HepG2 (cell line): ENCODE measurements at regions not wholly inside any gene's neighbourhood (a gene's known extent, or its start where the extent isn't known, plus 50 kb on each side); places are given as distances from the start of the nearest gene placed in this dataset.
A peak's percentile ranks its signal among the peaks of the same experiment; 100 is the strongest.

ENCODE experiments used
- ATAC-seq: fragments of 200-7000 bp; cut with Tn5 transposase; 3 replicates; pipeline ENCODE4 v1.9.1; 2020; ENCODE audit warnings: mild to moderate bottlenecking, moderate library complexity
- BruUV-seq: library from RNA; stranded (reverse); fragments of 400-500 nt; replicated peaks from 2 replicates; lab custom pipeline; 2021; lab: Mats Ljungman, UMichigan
- CTCF ChIA-PET: fragments of 300-600 bp; formaldehyde crosslinking; extraction: SDS; loops from one replicate; lab custom pipeline; 2021; ENCODE audit warnings: low total read pairs, inconsistent platforms, low intra/inter-chr PET ratio; lab: Yijun Ruan, JAX
- POLR2A ChIA-PET: fragments of 350-600 bp; sonication (Branson Sonifier 250); formaldehyde crosslinking; loops from one replicate; lab custom pipeline; 2020; ENCODE audit warnings: antibody characterized with exemption, inconsistent platforms; lab: Yijun Ruan, JAX
- DNase-seq: peaks from one replicate; pipeline ENCODE4 v3.0.0-alpha.2; 2015; ENCODE audit warnings: low spot score
- FAIRE-seq: peaks from 3 replicates; lab custom pipeline; 2011; peaks lifted over from hg19 to GRCh38; lab: Jason Lieb, UNC
- H2AFZ ChIP-seq: one replicate; pipeline ENCODE4 v1.6.1; 2011; ENCODE audit warnings: low read length, inconsistent platforms
- H3K27ac ChIP-seq: fragments of 300-600 bp; 3 replicates; pipeline ENCODE4 v1.8.0; 2011; ENCODE audit warnings: mixed run types, mild to moderate bottlenecking, mixed read lengths, low read length, inconsistent platforms; ENCODE audit not compliant: insufficient read depth; ENCODE audit errors: extremely low read length
- H3K27me3 ChIP-seq, 2 experiments: fragments of 200-600 bp in 1 of 2; 2 replicates in 1 of 2; 3 replicates in 1 of 2; pipeline versions ENCODE4 v1.6.0 to v1.8.0; 2011; ENCODE audit warnings: low read length in 2 of 2, mild to moderate bottlenecking in 2 of 2, moderate library complexity in 2 of 2, inconsistent platforms in 1 of 2; ENCODE audit not compliant: insufficient read depth in 2 of 2, control insufficient read depth in 1 of 2
- H3K36me3 ChIP-seq, 2 experiments: fragments of 200-600 bp in 1 of 2; replicated peaks in 1 of 2; 2 replicates in 1 of 2; 3 replicates in 1 of 2; pipeline versions ENCODE4 v1.5.1 to v1.8.0; 2011; ENCODE audit warnings: low read length in 2 of 2, inconsistent platforms in 1 of 2; ENCODE audit not compliant: insufficient read depth in 2 of 2, control insufficient read depth in 1 of 2
- H3K4me1 ChIP-seq: 2 replicates; pipeline ENCODE4 v1.5.1; 2012; ENCODE audit warnings: low read length, inconsistent platforms; ENCODE audit not compliant: insufficient read depth
- H3K4me2 ChIP-seq: 2 replicates; pipeline ENCODE4 v1.6.0; 2011; ENCODE audit warnings: low read depth, low read length, inconsistent platforms
- H3K4me3 ChIP-seq, 3 experiments: fragments of 200-600 bp in 1 of 3; sonication (generic), shearing (Covaris generic) in 1 of 3; replicated peaks in 1 of 3; 2 replicates each; pipeline ENCODE4 v1.5.1; 2011 to 2016; ENCODE audit warnings: low read length in 3 of 3, inconsistent platforms in 2 of 3, low read depth in 2 of 3, mild to moderate bottlenecking in 2 of 3, control low read depth in 1 of 3, mixed read lengths in 1 of 3; ENCODE audit not compliant: insufficient read depth in 1 of 3
- H3K79me2 ChIP-seq: one replicate; pipeline ENCODE4 v1.6.1; 2011; ENCODE audit warnings: low read length, inconsistent platforms; ENCODE audit not compliant: insufficient read depth
- H3K9ac ChIP-seq: 2 replicates; pipeline ENCODE4 v1.6.0; 2011; ENCODE audit warnings: mild to moderate bottlenecking, low read depth, low read length, inconsistent platforms; ENCODE audit not compliant: insufficient read depth
- H3K9me3 ChIP-seq: 2 replicates; pipeline ENCODE4 v1.5.1; 2012; ENCODE audit warnings: mild to moderate bottlenecking, low read length
- H4K20me1 ChIP-seq: 2 replicates; pipeline ENCODE4 v1.6.0; 2011; ENCODE audit warnings: inconsistent platforms, mild to moderate bottlenecking, low read length, moderate library complexity; ENCODE audit not compliant: insufficient read depth
- BRCA1 ChIP-seq: sonication (generic); formaldehyde crosslinking; IDR thresholded peaks from 2 replicates; pipeline ENCODE4 v1.4.0; 2020; ENCODE audit warnings: missing genetic modification reagents
- BRF2 ChIP-seq: sonication (generic); formaldehyde crosslinking; IDR thresholded peaks from 2 replicates; pipeline ENCODE4 v1.8.1; 2022; ENCODE audit warnings: mild to moderate bottlenecking, missing genetic modification reagents
- CREB1 ChIP-seq, 2 experiments: fragments of 450-650 bp in 1 of 2; IDR thresholded peaks; 2 replicates each; pipeline ENCODE4 v1.6.1; 2016 to 2017; ENCODE audit warnings: control low read depth in 1 of 2, mild to moderate bottlenecking in 1 of 2, missing compliant biosample characterization in 1 of 2, missing genetic modification characterization in 1 of 2
- HHEX ChIP-seq: IDR thresholded peaks from 2 replicates; pipeline ENCODE4 v1.6.1; 2016; ENCODE audit warnings: control low read depth
- REST ChIP-seq, 2 experiments: IDR thresholded peaks; 2 replicates each; pipeline ENCODE4 v1.6.1; 2011 to 2012; ENCODE audit warnings: low read length in 2 of 2, borderline replicate concordance in 1 of 2, low read depth in 1 of 2, mild to moderate bottlenecking in 1 of 2, moderate library complexity in 1 of 2
- TOE1 ChIP-seq: sonication (generic); formaldehyde crosslinking; IDR thresholded peaks from 2 replicates; pipeline ENCODE4 v1.4.0; 2020; ENCODE audit warnings: mild to moderate bottlenecking, missing genetic modification reagents
- ZNF296 ChIP-seq: sonication (generic); formaldehyde crosslinking; conservative IDR thresholded peaks from 2 replicates; pipeline ENCODE4 v1.5.0; 2020; ENCODE audit warnings: mild to moderate bottlenecking, missing genetic modification reagents
- ZNF3 ChIP-seq: IDR thresholded peaks from 2 replicates; pipeline ENCODE4 v1.7.0; 2017; ENCODE audit warnings: inconsistent platforms
- ZNF350 ChIP-seq: sonication (generic); formaldehyde crosslinking; IDR thresholded peaks from 2 replicates; pipeline ENCODE4 v1.4.0; 2020; ENCODE audit warnings: mild to moderate bottlenecking, low read depth, missing genetic modification reagents, borderline replicate concordance
- ZNF552 ChIP-seq: sonication (generic); formaldehyde crosslinking; IDR thresholded peaks from 2 replicates; pipeline ENCODE4 v1.9.0; 2022; ENCODE audit warnings: missing genetic modification reagents, mild to moderate bottlenecking, borderline replicate concordance
- ZNF567 ChIP-seq: sonication (generic); formaldehyde crosslinking; IDR thresholded peaks from 2 replicates; pipeline ENCODE4 v1.8.1; 2023; ENCODE audit warnings: mild to moderate bottlenecking, missing genetic modification reagents, borderline replicate concordance
- WGBS: methylation state at CpG from one replicate; pipeline ENCODE4 v1.1.6; 2017; ENCODE audit warnings: low lambda C conversion rate; 5-methylcytosine and 5-hydroxymethylcytosine counted together
- in situ Hi-C: cut with HindIII; loops from 2 replicates; pipeline ENCODE4 v1.10.0; 2017; ENCODE audit warnings: low pct_unique_long_range_greater_than_20kb; ENCODE audit not compliant: extremely low pct_ligation_motif_present
- intact Hi-C: fragments of 100-400 bp; cut with micrococcal nuclease; formaldehyde crosslinking; loops from one replicate; pipeline ENCODE4 v1.10.0; 2022; ENCODE audit not compliant: unreplicated experiment

DNA sequence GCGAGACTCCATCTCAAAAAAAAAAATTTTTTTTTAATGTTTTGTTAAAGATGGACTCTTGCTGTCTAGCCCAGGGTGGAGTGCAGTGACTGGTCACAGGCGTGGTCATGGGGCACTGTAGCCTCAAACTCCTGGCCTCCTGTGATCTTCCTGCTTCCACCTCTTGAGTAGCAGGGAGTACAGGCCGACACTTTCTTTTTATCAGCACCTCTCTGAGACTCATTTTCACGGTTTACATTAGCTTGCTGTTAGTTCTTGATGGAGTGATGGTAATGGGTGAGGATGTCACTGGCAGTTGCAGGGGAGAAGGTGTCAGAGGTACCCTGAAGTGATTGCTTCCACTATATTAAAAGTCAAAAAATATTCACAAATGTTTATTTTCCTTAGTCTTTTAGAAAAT lies 95.3 kb upstream of the MTPN start (continued):
- no peak for TF ChIP-seq REST (IDR thresholded peaks at IDR 0.05; ENCODE audit: borderline replicate concordance in 1 of 2, low read depth in 1 of 2, low read length in 2 of 2)
- no peak for TF ChIP-seq TOE1 (CRISPR knock-in tag)
- TF ChIP-seq BRCA1, result no peak
- TF ChIP-seq ZNF350 (CRISPR knock-in tag), result no peak
- no peak for TF ChIP-seq ZNF3 (CRISPR knock-in tag)
- no peak for TF ChIP-seq ZNF552
- no peak for TF ChIP-seq ZNF296 (CRISPR knock-in tag)

DNA sequence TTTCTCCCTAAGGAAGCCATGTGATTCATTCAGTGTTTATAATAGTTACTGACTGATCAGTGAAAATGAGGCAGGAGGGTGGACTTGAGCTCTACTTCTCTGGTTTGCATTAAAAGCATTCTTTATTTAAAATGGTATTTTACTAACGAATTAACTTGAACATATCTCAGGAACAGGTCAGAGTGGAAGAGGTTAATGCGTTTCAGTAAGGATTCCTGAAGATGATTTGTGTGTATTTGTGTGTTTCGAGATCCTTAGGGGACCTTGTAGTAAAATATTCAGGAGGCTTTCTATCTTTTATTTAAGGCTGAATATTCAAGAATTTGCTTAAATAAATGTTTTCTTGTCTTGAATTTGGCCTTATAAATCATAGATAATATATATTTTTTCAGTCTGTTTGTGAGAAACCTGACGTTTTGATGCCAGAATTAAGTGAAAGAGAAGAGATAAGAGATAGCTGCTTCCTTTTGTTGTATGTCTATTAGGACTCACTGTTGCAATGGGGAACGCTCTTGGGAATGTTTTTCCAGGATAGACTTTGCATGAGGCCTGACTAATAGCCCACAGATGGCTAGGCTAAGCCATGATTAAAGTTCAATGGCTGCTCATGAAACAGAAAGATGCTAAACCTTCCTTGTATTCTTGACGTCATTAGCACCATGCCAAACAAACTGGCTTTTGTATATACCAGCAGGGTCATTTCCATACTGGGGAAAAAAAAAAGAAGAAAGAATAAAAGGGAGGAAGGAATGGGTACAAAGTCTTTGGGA lies 93.8 kb upstream of the MTPN start:
- H4K20me1 ChIP-seq, result no peaks in the 10 kb centered on the region
- FAIRE-seq, result no peak
- no peak overlapping the region for H3K9ac ChIP-seq
- CTCF ChIA-PET, result no interaction called here
- TF ChIP-seq HHEX (CRISPR knock-in tag), result no peak
- peak; percentile 32; the same call in 1 of the 2 replicates for TF ChIP-seq CREB1 (IDR thresholded peaks at IDR 0.05)
- no peak for TF ChIP-seq CREB1 (CRISPR knock-in tag; IDR thresholded peaks at IDR 0.05)
- no peak for TF ChIP-seq BRF2 (CRISPR knock-in tag)
- TF ChIP-seq ZNF567, result no peak
- TF ChIP-seq, all 625 proteins: peak for 1
- Histone ChIP-seq H3K36me3 (no peaks in the 10 kb centered on the region), H3K27me3 (no peaks in the 10 kb centered on the region), H3K4me1 (no peaks in the 10 kb centered on the region), H3K9me3 (no peaks in the 10 kb centered on the region), H3K79me2 (no peaks in the 10 kb centered on the region), H3K27ac (no peak overlapping the region), H3K4me2 (no peak overlapping the region), H3K4me3 (no peak overlapping the region), H2AFZ (no peak overlapping the region)
- POLR2A ChIA-PET, result no interaction called here
- no peak for DNase-seq
- intact Hi-C loops (no loop called here), in situ Hi-C loops (no loop called here)
- BruUV-seq, result no TSS peak
- ATAC-seq, result no peak
- 1% methylated on average over 6 of the region's 6 CpGs for WGBS
